ENCODE measurements at regions not wholly inside any gene's neighbourhood (a gene's known extent, or its start where the extent isn't known, plus 50 kb on each side); places are given as distances from the start of the nearest gene placed in this dataset.

DNA sequence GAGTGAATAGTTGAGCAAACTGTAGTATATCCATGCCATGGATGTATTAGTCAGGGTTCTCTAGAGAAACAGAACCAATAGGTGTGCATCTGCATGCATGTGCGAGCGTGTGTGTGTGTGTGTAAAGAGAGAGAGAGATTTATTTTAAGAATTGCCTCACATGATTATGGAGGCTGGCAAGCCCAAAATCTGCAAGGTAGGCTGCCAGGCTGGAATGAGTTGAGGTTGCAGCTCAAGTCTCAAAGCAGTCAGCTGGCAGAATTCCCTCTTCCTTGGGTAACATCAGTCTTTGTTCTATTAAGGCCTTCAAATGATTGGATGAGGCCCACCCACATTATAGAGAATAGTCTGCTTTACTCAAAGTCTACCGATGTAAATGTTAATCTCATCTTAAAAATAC is 187.8 kb downstream of the ANAPC1 start:
- Histone ChIP-seq H3K4me3 (no peak overlapping the region), H3K27me3 (no peaks in the 10 kb centered on the region), H3K9me3 (no peaks in the 10 kb centered on the region), H3K27ac (no peak overlapping the region), H3K4me1 (peaks cover 0 to 12% (median 8%) of the 10 kb centered on the region in 4 donors), H3K36me3 (no peaks in the 10 kb centered on the region)
- no peak for DNase-seq
- TF ChIP-seq, protein P1, sequence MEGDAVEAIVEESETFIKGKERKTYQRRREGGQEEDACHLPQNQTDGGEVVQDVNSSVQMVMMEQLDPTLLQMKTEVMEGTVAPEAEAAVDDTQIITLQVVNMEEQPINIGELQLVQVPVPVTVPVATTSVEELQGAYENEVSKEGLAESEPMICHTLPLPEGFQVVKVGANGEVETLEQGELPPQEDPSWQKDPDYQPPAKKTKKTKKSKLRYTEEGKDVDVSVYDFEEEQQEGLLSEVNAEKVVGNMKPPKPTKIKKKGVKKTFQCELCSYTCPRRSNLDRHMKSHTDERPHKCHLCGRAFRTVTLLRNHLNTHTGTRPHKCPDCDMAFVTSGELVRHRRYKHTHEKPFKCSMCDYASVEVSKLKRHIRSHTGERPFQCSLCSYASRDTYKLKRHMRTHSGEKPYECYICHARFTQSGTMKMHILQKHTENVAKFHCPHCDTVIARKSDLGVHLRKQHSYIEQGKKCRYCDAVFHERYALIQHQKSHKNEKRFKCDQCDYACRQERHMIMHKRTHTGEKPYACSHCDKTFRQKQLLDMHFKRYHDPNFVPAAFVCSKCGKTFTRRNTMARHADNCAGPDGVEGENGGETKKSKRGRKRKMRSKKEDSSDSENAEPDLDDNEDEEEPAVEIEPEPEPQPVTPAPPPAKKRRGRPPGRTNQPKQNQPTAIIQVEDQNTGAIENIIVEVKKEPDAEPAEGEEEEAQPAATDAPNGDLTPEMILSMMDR (IDR thresholded peaks at IDR 0.05), result no peak
- intact Hi-C loops (cut with DNase I; ENCODE audit: low total_unique reads), result no loop called here

DNA sequence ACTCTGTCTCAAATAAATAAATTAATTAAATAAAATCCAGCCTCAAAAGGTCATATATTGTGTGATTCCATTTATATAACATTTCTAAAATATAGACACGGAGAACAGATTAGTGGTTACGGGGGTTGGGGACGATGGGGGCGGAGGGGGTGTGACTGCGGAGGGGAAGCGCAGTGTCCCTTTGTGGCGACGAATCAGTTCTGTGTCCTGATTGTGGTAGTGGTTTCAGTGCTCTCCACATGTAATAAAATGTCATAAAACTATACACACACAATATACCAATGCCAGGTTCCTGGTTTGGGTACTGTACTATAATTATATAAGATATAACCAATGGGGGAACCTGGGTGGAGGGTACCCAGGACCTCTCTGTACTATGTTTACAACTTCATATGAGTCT is 186.4 kb downstream of the ANAPC1 start:
- intact Hi-C loops (cut with DNase I; ENCODE audit: low total_unique reads), result no loop called here
- DNase-seq, result no peak
- H3K27ac ChIP-seq, result no peak overlapping the region

DNA sequence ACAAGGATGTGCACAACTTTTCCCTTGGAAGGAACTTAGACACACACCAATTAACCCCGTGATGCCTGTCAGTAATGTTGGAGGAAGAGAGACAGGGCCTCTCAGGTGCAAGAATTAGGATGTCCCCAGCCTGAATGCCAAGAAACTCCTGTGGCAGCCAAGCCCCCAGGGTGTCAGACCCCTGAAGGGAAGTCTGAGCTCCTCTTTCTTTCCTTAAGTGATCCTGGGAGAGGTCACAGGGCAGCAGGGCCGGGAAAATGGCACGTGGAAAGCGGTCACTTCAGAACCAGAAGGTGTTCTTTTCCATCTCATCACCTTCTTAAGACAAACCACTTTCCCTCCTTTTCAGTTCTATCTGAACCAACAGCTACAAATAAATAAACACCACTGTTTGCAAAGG is 185.9 kb downstream of the ANAPC1 start:
- DNase-seq, result no peak
- Histone ChIP-seq H3K9me3 (no peaks in the 10 kb centered on the region), H3K4me3 (no peak overlapping the region), H3K4me1 (peaks cover 0 to 12% (median 8%) of the 10 kb centered on the region in 4 donors), H3K27ac (no peak overlapping the region), H3K36me3 (no peaks in the 10 kb centered on the region), H3K27me3 (no peaks in the 10 kb centered on the region)
- intact Hi-C loops (cut with DNase I; ENCODE audit: low total_unique reads), result no loop called here
- TF ChIP-seq, protein P1 (IDR thresholded peaks at IDR 0.05), result no peak

More for the DNA sequence above, 186.4 kb downstream of the ANAPC1 start:
- Histone ChIP-seq H3K36me3 (no peaks in the 10 kb centered on the region), H3K9me3 (no peaks in the 10 kb centered on the region), H3K4me3 (no peak overlapping the region), H3K4me1 (peaks cover 0 to 12% (median 8%) of the 10 kb centered on the region in 4 donors), H3K27me3 (no peaks in the 10 kb centered on the region)
- TF ChIP-seq, protein P1 (IDR thresholded peaks at IDR 0.05), result no peak

DNA sequence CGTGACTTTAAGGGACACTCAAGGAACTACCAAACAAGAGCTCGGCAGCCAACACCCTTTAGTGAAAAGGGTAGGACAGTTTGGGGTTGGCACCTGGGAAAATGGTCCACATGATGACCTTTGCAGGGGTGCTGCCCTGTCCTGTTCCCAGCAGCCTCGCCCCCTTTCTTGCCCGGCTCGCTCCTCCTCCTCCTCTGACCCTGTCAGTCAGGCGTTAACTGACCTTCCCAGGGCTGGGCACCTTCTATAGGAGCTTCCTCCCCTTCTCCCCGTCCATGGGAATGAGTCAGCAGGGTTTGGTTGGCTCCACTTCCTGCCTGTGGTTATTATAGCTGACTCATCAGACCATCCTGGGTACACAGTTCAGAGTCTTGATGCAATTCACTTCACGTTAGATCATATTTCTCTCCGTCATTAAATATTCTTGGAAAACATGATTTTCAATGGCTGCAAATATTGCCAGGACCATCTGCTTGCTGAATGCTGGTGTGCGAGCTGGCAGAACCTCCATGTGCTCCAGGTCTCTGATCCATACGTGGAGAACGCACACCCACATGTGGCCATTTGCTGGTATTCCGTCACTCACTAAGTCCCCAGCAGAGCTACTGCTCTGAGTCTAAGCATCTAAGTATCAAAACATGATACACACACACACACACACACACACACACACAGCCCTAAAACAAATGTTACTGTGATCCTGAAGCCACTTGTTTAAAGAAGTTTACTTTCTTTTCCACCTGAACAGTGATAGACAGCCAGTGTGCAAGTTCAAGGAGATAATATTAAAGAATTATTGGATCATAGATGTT is 185.0 kb downstream of the ANAPC1 start:
- Histone ChIP-seq H3K27me3 (no peaks in the 10 kb centered on the region), H3K36me3 (no peaks in the 10 kb centered on the region), H3K9me3 (no peaks in the 10 kb centered on the region), H3K27ac (peak overlapping the region in 1 of 2 donors; percentile 26), H3K4me3 (no peak overlapping the region), H3K4me1 (peaks cover 0 to 12% (median 8%) of the 10 kb centered on the region in 4 donors)
- TF ChIP-seq, protein P1 (IDR thresholded peaks at IDR 0.05), result no peak
- intact Hi-C loops (cut with DNase I; ENCODE audit: low total_unique reads), result no loop called here
- DNase-seq, result peak; percentile 77 to 89

DNA sequence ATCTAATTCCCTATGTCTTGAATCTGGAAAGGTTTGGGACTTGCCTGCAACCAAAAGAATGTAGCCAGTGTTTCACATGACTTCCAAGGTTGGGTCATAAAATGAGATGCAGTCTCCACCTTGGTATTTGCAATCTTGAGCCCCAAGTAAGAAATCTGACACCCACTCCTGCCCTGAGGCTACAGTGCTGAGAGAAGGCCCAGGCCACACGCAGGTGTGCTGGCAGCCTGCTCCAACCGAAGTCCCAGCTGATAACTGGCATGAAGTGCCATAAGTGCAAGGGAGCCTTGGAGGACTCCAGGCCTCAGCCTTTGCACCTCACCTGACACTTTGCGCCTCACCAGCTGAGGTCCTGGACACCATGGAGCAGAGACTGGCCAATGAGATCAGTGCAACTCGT is 182.7 kb downstream of the ANAPC1 start:
- H3K4me3 ChIP-seq, result no peak overlapping the region
- no peak overlapping the region for H3K27ac ChIP-seq
- intact Hi-C loops (cut with DNase I; ENCODE audit: low total_unique reads), result loop anchor here (10.0 kb wide), 1 partner anchor 586 kb away; no protein-coding TSS in a partner anchor
- no peaks in the 10 kb centered on the region for H3K27me3 ChIP-seq
- H3K36me3 ChIP-seq, result no peaks in the 10 kb centered on the region
- no peaks in the 10 kb centered on the region for H3K9me3 ChIP-seq
- TF ChIP-seq, protein P1 (IDR thresholded peaks at IDR 0.05), result no peak
- H3K4me1 ChIP-seq, result peaks cover 0 to 19% (median 9%) of the 10 kb centered on the region in 4 donors
- peak in 1 of 2 donors; percentile 7 for DNase-seq

Data from tibial artery (tissue), 4 donors.